ENCODE measurements at regions not wholly inside any gene's neighbourhood (a gene's known extent, or its start where the extent isn't known, plus 50 kb on each side); places are given as distances from the start of the nearest gene placed in this dataset.

DNA sequence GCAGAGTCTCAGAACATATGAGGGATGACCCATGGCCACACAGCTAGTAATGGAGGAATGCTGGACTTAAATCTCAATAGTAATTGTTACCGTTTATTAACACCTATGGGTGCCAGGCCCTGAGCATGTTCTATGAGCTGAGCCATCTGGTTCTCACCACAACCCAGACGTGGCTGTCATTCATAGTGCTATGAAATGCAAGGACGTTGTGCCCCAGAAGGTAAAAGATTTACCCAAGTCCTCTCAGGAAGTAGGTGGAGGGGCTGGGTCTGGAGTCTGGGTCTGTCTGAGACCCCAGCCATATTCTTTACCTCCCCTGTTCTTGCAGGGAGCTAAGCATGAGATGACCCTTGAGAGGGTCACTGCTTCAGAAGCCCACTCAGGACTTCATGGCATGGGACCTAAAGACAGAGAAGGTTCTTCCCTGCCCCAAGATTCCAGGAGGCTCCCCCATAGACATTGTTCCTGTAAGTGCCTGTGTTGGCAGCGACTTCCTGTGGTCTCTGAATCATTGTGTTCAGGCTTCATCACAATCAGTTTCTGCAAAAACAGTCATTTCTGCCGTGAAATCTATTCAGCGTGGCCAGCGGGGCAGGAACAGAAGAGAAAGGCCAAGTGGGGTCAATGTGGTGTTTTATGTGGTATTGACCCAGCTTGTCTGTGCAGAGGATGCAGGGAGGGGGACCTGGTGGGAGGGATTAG is 475.4 kb downstream of the PTPRU start:
- no peak for TF ChIP-seq POLR2AphosphoS5 (IDR thresholded peaks at IDR 0.05; ENCODE audit: low read depth, low read length)
- no peak for TF ChIP-seq FOXP2 (optimal IDR thresholded peaks at IDR 0.05; ENCODE audit: borderline replicate concordance, extremely low read depth, extremely low read length, insufficient read depth)
- TF ChIP-seq SIN3A (IDR thresholded peaks at IDR 0.05; ENCODE audit: borderline replicate concordance, insufficient read depth, low read length), result no peak
- TF ChIP-seq, protein P1, sequence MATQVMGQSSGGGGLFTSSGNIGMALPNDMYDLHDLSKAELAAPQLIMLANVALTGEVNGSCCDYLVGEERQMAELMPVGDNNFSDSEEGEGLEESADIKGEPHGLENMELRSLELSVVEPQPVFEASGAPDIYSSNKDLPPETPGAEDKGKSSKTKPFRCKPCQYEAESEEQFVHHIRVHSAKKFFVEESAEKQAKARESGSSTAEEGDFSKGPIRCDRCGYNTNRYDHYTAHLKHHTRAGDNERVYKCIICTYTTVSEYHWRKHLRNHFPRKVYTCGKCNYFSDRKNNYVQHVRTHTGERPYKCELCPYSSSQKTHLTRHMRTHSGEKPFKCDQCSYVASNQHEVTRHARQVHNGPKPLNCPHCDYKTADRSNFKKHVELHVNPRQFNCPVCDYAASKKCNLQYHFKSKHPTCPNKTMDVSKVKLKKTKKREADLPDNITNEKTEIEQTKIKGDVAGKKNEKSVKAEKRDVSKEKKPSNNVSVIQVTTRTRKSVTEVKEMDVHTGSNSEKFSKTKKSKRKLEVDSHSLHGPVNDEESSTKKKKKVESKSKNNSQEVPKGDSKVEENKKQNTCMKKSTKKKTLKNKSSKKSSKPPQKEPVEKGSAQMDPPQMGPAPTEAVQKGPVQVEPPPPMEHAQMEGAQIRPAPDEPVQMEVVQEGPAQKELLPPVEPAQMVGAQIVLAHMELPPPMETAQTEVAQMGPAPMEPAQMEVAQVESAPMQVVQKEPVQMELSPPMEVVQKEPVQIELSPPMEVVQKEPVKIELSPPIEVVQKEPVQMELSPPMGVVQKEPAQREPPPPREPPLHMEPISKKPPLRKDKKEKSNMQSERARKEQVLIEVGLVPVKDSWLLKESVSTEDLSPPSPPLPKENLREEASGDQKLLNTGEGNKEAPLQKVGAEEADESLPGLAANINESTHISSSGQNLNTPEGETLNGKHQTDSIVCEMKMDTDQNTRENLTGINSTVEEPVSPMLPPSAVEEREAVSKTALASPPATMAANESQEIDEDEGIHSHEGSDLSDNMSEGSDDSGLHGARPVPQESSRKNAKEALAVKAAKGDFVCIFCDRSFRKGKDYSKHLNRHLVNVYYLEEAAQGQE (IDR thresholded peaks at IDR 0.05; ENCODE audit: insufficient read depth in 1 of 2, low read depth in 2 of 2, low read length in 2 of 2), result no peak
- no peak for TF ChIP-seq TAF1 (IDR thresholded peaks at IDR 0.05; ENCODE audit: borderline replicate concordance, insufficient read depth, low read length)

DNA sequence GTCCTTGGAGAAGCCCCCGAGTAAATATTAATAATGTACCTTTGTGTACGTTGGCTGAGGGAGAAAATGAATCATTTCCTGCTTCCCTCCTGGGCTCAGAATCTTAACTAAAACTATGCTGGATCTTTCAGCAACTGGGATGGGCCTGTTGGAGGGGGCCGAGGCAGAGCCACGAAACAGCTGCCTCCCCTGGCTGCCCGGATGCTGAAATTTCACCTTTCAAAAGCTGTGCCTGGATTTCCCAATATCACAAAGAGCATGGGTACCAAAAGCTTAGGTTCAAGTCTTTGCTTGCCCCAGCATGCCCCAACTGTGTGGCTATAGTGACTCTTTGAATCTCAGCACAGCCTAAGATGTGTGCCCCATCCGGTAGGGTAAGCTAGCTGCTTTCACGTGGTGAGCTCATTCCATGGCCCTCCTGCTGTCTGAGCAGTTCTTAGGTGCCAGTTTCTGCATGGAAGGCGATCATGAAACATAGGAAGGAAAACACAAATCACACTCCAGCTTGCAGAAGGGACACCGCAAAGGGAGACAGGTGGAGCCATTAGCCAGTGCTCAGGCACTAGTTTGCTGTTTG is 473.5 kb downstream of the PTPRU start:
- no peak for TF ChIP-seq POLR2AphosphoS5 (IDR thresholded peaks at IDR 0.05; ENCODE audit: low read depth, low read length)
- no peak for TF ChIP-seq SIN3A (IDR thresholded peaks at IDR 0.05; ENCODE audit: borderline replicate concordance, insufficient read depth, low read length)
- TF ChIP-seq FOXP2 (optimal IDR thresholded peaks at IDR 0.05; ENCODE audit: borderline replicate concordance, extremely low read depth, extremely low read length, insufficient read depth), result no peak
- TF ChIP-seq, protein P1 (IDR thresholded peaks at IDR 0.05; ENCODE audit: insufficient read depth in 1 of 2, low read depth in 2 of 2, low read length in 2 of 2), result no peak
- TF ChIP-seq TAF1 (IDR thresholded peaks at IDR 0.05; ENCODE audit: borderline replicate concordance, insufficient read depth, low read length), result no peak

DNA sequence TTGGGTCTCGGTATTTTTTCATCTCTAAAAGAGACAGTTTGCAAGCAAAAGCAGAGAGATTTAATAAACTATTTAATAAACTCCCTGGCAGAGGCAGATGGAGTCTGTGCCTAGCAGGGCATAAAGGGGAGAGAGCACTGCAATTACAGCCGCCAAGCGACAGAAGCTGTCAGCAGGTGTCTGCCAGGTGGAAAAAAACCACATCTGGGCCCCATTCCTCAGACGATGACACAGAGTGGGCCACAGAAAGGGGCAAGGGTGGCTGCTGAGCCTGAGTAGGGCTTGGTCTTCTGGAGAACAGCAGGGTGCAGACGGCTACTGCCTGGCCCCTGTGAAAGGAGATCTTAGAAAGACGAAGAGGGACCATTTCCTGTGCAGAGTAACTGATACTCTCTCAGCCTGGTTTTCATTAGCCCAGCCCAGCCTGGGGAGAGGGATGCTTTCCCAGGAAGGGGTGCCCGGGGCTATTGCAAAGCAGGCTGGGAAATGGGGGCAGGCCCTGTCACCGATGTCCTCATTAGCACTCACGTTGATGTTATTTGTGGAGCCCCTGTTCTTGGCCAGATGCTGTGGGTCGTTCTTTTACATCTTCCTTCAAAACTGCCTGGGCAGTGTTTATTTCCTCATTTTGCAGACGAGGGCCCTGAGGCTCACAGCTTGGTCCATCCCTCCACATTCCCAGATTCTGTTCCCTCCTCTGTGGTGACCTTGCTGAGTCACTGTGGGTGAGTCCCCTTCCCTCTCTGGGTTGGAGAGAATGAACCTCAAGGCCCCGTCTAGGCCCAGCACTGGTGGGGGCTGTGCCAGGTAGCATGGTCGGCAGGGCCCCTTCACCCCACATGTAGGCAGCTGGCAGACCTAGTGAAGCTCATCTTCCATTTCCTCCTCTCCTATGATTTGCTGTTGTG is 472.7 kb downstream of the PTPRU start:
- no peak for TF ChIP-seq POLR2AphosphoS5 (IDR thresholded peaks at IDR 0.05; ENCODE audit: low read depth, low read length)
- TF ChIP-seq, protein P1 (IDR thresholded peaks at IDR 0.05; ENCODE audit: insufficient read depth in 1 of 2, low read depth in 2 of 2, low read length in 2 of 2), result no peak
- TF ChIP-seq SIN3A (IDR thresholded peaks at IDR 0.05; ENCODE audit: borderline replicate concordance, insufficient read depth, low read length), result no peak
- TF ChIP-seq TAF1 (IDR thresholded peaks at IDR 0.05; ENCODE audit: borderline replicate concordance, insufficient read depth, low read length), result no peak
- no peak for TF ChIP-seq FOXP2 (optimal IDR thresholded peaks at IDR 0.05; ENCODE audit: borderline replicate concordance, extremely low read depth, extremely low read length, insufficient read depth)

DNA sequence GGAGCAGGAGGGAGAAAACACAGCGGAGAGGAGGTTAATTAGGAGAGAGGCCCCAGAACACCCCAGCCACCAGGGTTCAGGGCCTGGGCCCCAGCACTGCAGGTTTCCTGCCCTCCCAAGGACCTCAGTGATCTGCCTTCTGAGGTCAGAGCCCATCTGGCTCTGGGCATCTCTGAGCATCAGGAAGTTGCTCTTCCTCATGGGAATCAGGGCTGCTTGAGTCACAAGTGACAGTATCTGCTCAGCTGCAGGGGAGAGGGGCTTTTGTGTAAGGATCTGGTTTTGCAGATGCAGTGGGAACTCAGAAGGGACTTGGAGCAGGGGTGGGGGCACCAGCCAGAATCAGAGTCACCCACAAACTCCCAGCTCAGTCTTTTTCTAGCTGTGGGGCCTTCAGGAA is 472.1 kb downstream of the PTPRU start:
- TF ChIP-seq SIN3A (IDR thresholded peaks at IDR 0.05; ENCODE audit: borderline replicate concordance, insufficient read depth, low read length) (no peak), TAF1 (IDR thresholded peaks at IDR 0.05; ENCODE audit: borderline replicate concordance, insufficient read depth, low read length) (no peak), FOXP2 (optimal IDR thresholded peaks at IDR 0.05; ENCODE audit: borderline replicate concordance, extremely low read depth, extremely low read length, insufficient read depth) (no peak), POLR2AphosphoS5 (IDR thresholded peaks at IDR 0.05; ENCODE audit: low read depth, low read length) (no peak)
- TF ChIP-seq, protein P1 (IDR thresholded peaks at IDR 0.05; ENCODE audit: insufficient read depth in 1 of 2, low read depth in 2 of 2, low read length in 2 of 2), result no peak

Measured in PFSK-1 (cell line).